H1 (cell line): ENCODE measurements at regions not wholly inside any gene's neighbourhood (a gene's known extent, or its start where the extent isn't known, plus 50 kb on each side); places are given as distances from the start of the nearest gene placed in this dataset.
A peak's percentile ranks its signal among the peaks of the same experiment; 100 is the strongest.

Experiments used
- CTCF ChIA-PET: fragments of 300-600 bp; sonication (Branson Sonifier 250); formaldehyde crosslinking; loops from one replicate; lab custom pipeline; 2021; ENCODE audit not compliant: partially characterized antibody; lab: Charles Lee
- POLR2A ChIA-PET: fragments of 300-600 bp; sonication (Branson Sonifier 250); formaldehyde crosslinking; loops from one replicate; lab custom pipeline; 2021; ENCODE audit warnings: inconsistent platforms; ENCODE audit not compliant: partially characterized antibody; lab: Charles Lee
- DNase-seq, 2 experiments: peaks; one replicate each; pipeline versions ENCODE4 v3.0.0 to v3.0.0-alpha.2; 2010 to 2022; ENCODE audit warnings: low spot score in 2 of 2, low read depth in 1 of 2, mixed read lengths in 1 of 2
- FAIRE-seq: peaks from 2 replicates; lab custom pipeline; 2011; peaks lifted over from hg19 to GRCh38; lab: Jason Lieb, UNC
- H2AFZ ChIP-seq: 2 replicates; pipeline ENCODE4 v1.8.1; 2012; ENCODE audit warnings: low read length, inconsistent platforms
- H2AK5ac ChIP-seq: 2 replicates; pipeline ENCODE4 v1.6.1; 2013; ENCODE audit warnings: low read depth, low read length
- H2BK120ac ChIP-seq: replicated peaks from 2 replicates; pipeline ENCODE3; 2013; ENCODE audit warnings: low read depth, low read length, inconsistent platforms
- H2BK12ac ChIP-seq: 2 replicates; pipeline ENCODE4 v1.6.1; 2013; ENCODE audit warnings: low read depth, low read length
- H2BK15ac ChIP-seq: 2 replicates; pipeline ENCODE4 v1.6.1; 2013; ENCODE audit warnings: low read length
- H2BK20ac ChIP-seq: 2 replicates; pipeline ENCODE4 v1.6.1; 2013; ENCODE audit warnings: low read length
- H2BK5ac ChIP-seq: 2 replicates; pipeline ENCODE4 v1.6.1; 2013; ENCODE audit warnings: low read depth, low read length
- H3K14ac ChIP-seq: 2 replicates; pipeline ENCODE4 v1.6.1; 2013; ENCODE audit warnings: inconsistent platforms; ENCODE audit not compliant: insufficient read length
- H3K18ac ChIP-seq: 2 replicates; pipeline ENCODE4 v1.6.1; 2013; ENCODE audit warnings: low read length; ENCODE audit errors: extremely low read depth
- H3K23ac ChIP-seq: 2 replicates; pipeline ENCODE4 v1.6.1; 2013; ENCODE audit warnings: inconsistent platforms; ENCODE audit not compliant: insufficient read length
- H3K23me2 ChIP-seq: 2 replicates; pipeline ENCODE4 v1.6.1; 2013; ENCODE audit warnings: low read depth, low read length
- H3K27ac ChIP-seq: 2 replicates; pipeline ENCODE4 v1.6.1; 2011; ENCODE audit warnings: low read depth, low read length, inconsistent platforms
- H3K27me3 ChIP-seq, 4 experiments: replicated peaks in 1 of 4; 1 replicate in 1 of 4; 2 replicates in 3 of 4; pipeline versions ENCODE4 v1.6.1 to v1.8.1; 2011 to 2013; ENCODE audit warnings: low read length in 3 of 4, mild to moderate bottlenecking in 3 of 4, inconsistent platforms in 2 of 4, mixed read lengths in 2 of 4, moderate library complexity in 1 of 4; ENCODE audit not compliant: control insufficient read depth in 3 of 4, insufficient read depth in 3 of 4; ENCODE audit errors: extremely low read depth in 1 of 4
- H3K36me3 ChIP-seq, 4 experiments: 2 replicates each; pipeline versions ENCODE4 v1.6.1 to v1.8.1; 2011 to 2013; ENCODE audit warnings: mild to moderate bottlenecking in 4 of 4, low read length in 3 of 4, moderate library complexity in 2 of 4, control low read depth in 1 of 4, inconsistent platforms in 1 of 4; ENCODE audit not compliant: insufficient read depth in 4 of 4, control insufficient read depth in 2 of 4
- H3K4ac ChIP-seq: replicated peaks from 2 replicates; pipeline ENCODE3; 2013; ENCODE audit warnings: low read length, low read depth, mixed read lengths, inconsistent platforms; ENCODE audit not compliant: insufficient read length
- H3K4me1 ChIP-seq, 4 experiments: replicated peaks in 1 of 4; 1 replicate in 1 of 4; 2 replicates in 3 of 4; pipeline versions ENCODE4 v1.6.1 to v1.8.1; 2011 to 2013; ENCODE audit warnings: low read length in 3 of 4, inconsistent platforms in 2 of 4, mixed read lengths in 1 of 4; ENCODE audit not compliant: insufficient read depth in 4 of 4, control insufficient read depth in 3 of 4
- H3K4me2 ChIP-seq, 2 experiments: 2 replicates each; pipeline versions ENCODE4 v1.6.1 to v1.8.1; 2011 to 2013; ENCODE audit warnings: low read depth in 2 of 2, low read length in 2 of 2, control low read depth in 1 of 2, inconsistent platforms in 1 of 2, mild to moderate bottlenecking in 1 of 2; ENCODE audit not compliant: insufficient read depth in 1 of 2
- H3K4me3 ChIP-seq, 4 experiments: fragments of 200-600, 300-600 bp in 1 of 4; sonication (generic), shearing (Covaris generic), sonication (Bioruptor Twin) in 1 of 4; 2 replicates each; pipeline versions ENCODE4 v1.5.1 to v1.8.1; 2011 to 2016; ENCODE audit warnings: low read length in 4 of 4, low read depth in 3 of 4, control low read depth in 2 of 4, inconsistent platforms in 2 of 4, mild to moderate bottlenecking in 2 of 4, mixed read lengths in 1 of 4, moderate library complexity in 1 of 4; ENCODE audit not compliant: insufficient read depth in 2 of 4; ENCODE audit errors: extremely low read depth in 1 of 4
- H3K56ac ChIP-seq: replicated peaks from 2 replicates; pipeline ENCODE3; 2013; ENCODE audit warnings: low read depth, mild to moderate bottlenecking, mixed read lengths, low read length, inconsistent platforms; ENCODE audit not compliant: insufficient read length
- H3K79me1 ChIP-seq: 2 replicates; pipeline ENCODE4 v1.6.1; 2013; ENCODE audit warnings: low read depth, low read length, control low read depth
- H3K79me2 ChIP-seq, 2 experiments: 2 replicates each; pipeline versions ENCODE4 v1.6.1 to v1.8.1; 2012 to 2013; ENCODE audit warnings: low read length in 2 of 2, mild to moderate bottlenecking in 2 of 2, inconsistent platforms in 1 of 2; ENCODE audit not compliant: insufficient read depth in 2 of 2, control insufficient read depth in 1 of 2
- H3K9ac ChIP-seq, 4 experiments: replicated peaks in 1 of 4; 1 replicate in 1 of 4; 2 replicates in 3 of 4; pipeline versions ENCODE4 v1.6.1 to v1.8.1; 2011 to 2013; ENCODE audit warnings: low read depth in 3 of 4, low read length in 3 of 4, control low read depth in 2 of 4, mild to moderate bottlenecking in 2 of 4, moderate library complexity in 2 of 4, inconsistent platforms in 1 of 4; ENCODE audit errors: extremely low read depth in 1 of 4
- H3K9me3 ChIP-seq, 2 experiments: 2 replicates each; pipeline versions ENCODE4 v1.6.1 to v1.8.1; 2012 to 2013; ENCODE audit warnings: mild to moderate bottlenecking in 2 of 2, moderate library complexity in 2 of 2, control low read depth in 1 of 2, inconsistent platforms in 1 of 2, low read depth in 1 of 2, low read length in 1 of 2, mixed read lengths in 1 of 2; ENCODE audit not compliant: insufficient read depth in 2 of 2
- H4K20me1 ChIP-seq, 2 experiments: replicated peaks in 1 of 2; 2 replicates each; pipeline versions ENCODE3 to v1.8.1; 2011 to 2013; ENCODE audit warnings: inconsistent platforms in 2 of 2, low read length in 2 of 2, mild to moderate bottlenecking in 1 of 2; ENCODE audit not compliant: insufficient read depth in 2 of 2, control insufficient read depth in 1 of 2
- H4K5ac ChIP-seq: 2 replicates; pipeline ENCODE4 v1.6.1; 2013; ENCODE audit warnings: low read length, low read depth, mixed read lengths, inconsistent platforms; ENCODE audit not compliant: insufficient read length
- H4K8ac ChIP-seq: 2 replicates; pipeline ENCODE4 v1.8.0; 2013; ENCODE audit warnings: mild to moderate bottlenecking, moderate library complexity, low read length, inconsistent platforms; ENCODE audit not compliant: insufficient read depth; ENCODE audit errors: extremely low read depth
- H4K91ac ChIP-seq: replicated peaks from 2 replicates; pipeline ENCODE3; 2013; ENCODE audit warnings: low read length, mixed read lengths, inconsistent platforms; ENCODE audit not compliant: insufficient read length
- ATF3 ChIP-seq: IDR thresholded peaks from 2 replicates; pipeline ENCODE4 v1.6.1; 2011; ENCODE audit warnings: low read depth, mild to moderate bottlenecking, low read length; ENCODE audit not compliant: insufficient read depth
- CBX8 ChIP-seq: fragments of 300-800, 300-1000 bp; sonication (generic); IDR thresholded peaks from 2 replicates; pipeline ENCODE4 v1.7.1; 2016; ENCODE audit warnings: low read depth, low read length, borderline replicate concordance
- CREB1 ChIP-seq: IDR thresholded peaks from 2 replicates; pipeline ENCODE4 v1.6.1; 2012; ENCODE audit warnings: inconsistent platforms
- EGR1 ChIP-seq: IDR thresholded peaks from 2 replicates; pipeline ENCODE4 v1.6.1; 2011; ENCODE audit warnings: low read depth, low read length, borderline replicate concordance
- FOSL1 ChIP-seq: IDR thresholded peaks from 2 replicates; pipeline ENCODE4 v1.6.1; 2011; ENCODE audit warnings: mild to moderate bottlenecking, low read depth, low read length, moderate library complexity; ENCODE audit not compliant: insufficient read depth
- HDAC2 ChIP-seq, 2 experiments: fragments of 300-600 bp in 1 of 2; sonication (generic) in 1 of 2; IDR thresholded peaks; 2 replicates each; pipeline ENCODE4 v1.6.1; 2011 to 2012; ENCODE audit warnings: low read depth in 2 of 2, low read length in 2 of 2, mild to moderate bottlenecking in 2 of 2, moderate library complexity in 2 of 2, borderline replicate concordance in 1 of 2, inconsistent platforms in 1 of 2
- MAFK ChIP-seq: IDR thresholded peaks from 2 replicates; pipeline ENCODE4 v1.6.1; 2012; ENCODE audit warnings: low read depth, mild to moderate bottlenecking, improper control_type of control experiment, low read length
- RBBP5 ChIP-seq: IDR thresholded peaks from 2 replicates; pipeline ENCODE4 v1.7.1; 2012; ENCODE audit warnings: low read depth, mild to moderate bottlenecking, inconsistent platforms, low read length, moderate library complexity, borderline replicate concordance
- RFX5 ChIP-seq: IDR thresholded peaks from 2 replicates; pipeline ENCODE4 v1.6.1; 2011; ENCODE audit warnings: low read depth, low read length, improper control_type of control experiment, borderline replicate concordance
- SAP30 ChIP-seq: fragments of 300-600 bp; sonication (generic); IDR thresholded peaks from 2 replicates; pipeline ENCODE4 v1.7.1; 2012; ENCODE audit warnings: low read length, moderate library complexity, mild to moderate bottlenecking, inconsistent platforms; ENCODE audit not compliant: insufficient read depth, insufficient replicate concordance
- SRF ChIP-seq: IDR thresholded peaks from 2 replicates; pipeline ENCODE4 v1.6.1; 2011; ENCODE audit warnings: mild to moderate bottlenecking, low read depth, low read length, moderate library complexity
- TAF7 ChIP-seq: optimal IDR thresholded peaks from 2 replicates; pipeline ENCODE3; 2011; ENCODE audit warnings: low read depth, mild to moderate bottlenecking, inconsistent platforms, low read length, moderate library complexity, borderline replicate concordance
- ZNF274 ChIP-seq: IDR thresholded peaks from 2 replicates; pipeline ENCODE4 v1.7.0; 2012; ENCODE audit warnings: low read length, borderline replicate concordance; ENCODE audit errors: extremely low read depth
- WGBS, 2 experiments: shearing (Covaris generic) in 1 of 2; methylation state at CpG; one replicate each; pipeline versions ENCODE4 v1.1.6 to v1.1.7; 2013 to 2015; ENCODE audit warnings: low lambda C conversion rate in 2 of 2, mixed read lengths in 2 of 2, inconsistent platforms in 1 of 2, low coverage in 1 of 2, missing lambda C conversion rate in 1 of 2; ENCODE audit not compliant: insufficient replicate concordance in 2 of 2, insufficient coverage in 1 of 2, insufficient read length in 1 of 2; ENCODE audit errors: extremely low coverage in 1 of 2, missing lambda C conversion rate in 1 of 2; 5-methylcytosine and 5-hydroxymethylcytosine counted together

DNA sequence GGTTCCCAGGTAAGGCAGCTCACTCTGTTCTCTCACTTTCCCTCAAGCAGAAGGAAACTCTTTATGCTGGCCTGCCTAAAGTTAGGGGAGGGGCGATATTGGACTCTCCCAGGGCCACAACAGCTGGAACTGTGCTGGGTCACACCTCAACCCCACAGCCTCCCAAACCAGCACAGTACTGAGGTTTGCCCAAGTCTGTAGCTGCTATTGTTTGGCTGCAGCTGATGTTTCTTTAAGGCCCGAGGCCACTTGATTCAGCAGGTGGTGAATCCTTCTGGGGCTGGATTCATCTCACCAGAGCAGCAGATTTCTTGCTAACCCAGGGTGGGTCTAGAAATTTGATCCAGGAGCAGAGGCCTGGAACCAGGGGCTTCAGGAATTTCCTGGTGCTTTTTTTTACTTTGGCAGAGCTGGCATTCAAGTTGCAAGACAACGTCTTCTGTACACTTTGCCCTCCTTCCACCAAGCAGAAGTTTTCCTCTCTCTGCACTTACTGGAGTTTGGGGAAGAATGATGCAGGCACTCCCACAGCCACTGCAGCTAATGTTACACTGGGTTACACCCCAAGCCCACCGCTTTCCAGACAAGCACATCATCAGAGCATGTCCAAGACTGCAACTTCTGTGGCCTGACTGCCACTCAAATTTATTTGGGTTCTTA lies 544.7 kb upstream of the NDST4 start:
- H3K23ac ChIP-seq: no peak overlapping the region
- H3K79me1 ChIP-seq: no peaks in the 10 kb centered on the region
- no peaks in the 10 kb centered on the region for H3K27me3 ChIP-seq
- H4K5ac ChIP-seq: no peak overlapping the region
- no peak overlapping the region for H2AK5ac ChIP-seq
- no peak overlapping the region for H3K27ac ChIP-seq
- no peak overlapping the region for H3K14ac ChIP-seq
- peak overlapping the region; percentile 96 for H2AFZ ChIP-seq
- H2BK20ac ChIP-seq: no peak overlapping the region
- H3K4me2 ChIP-seq: no peak overlapping the region
- H4K91ac ChIP-seq: no peak overlapping the region
- H2BK12ac ChIP-seq: no peak overlapping the region
- no peak overlapping the region for H2BK15ac ChIP-seq
- no peak overlapping the region for H3K4me3 ChIP-seq
- no peaks in the 10 kb centered on the region; the same call in 1 of the 2 replicates for H3K23me2 ChIP-seq
- no peaks in the 10 kb centered on the region for H3K9me3 ChIP-seq
- H3K79me2 ChIP-seq: no peaks in the 10 kb centered on the region
- H2BK120ac ChIP-seq: no peak overlapping the region
- no peak overlapping the region for H3K4ac ChIP-seq
- no peaks in the 10 kb centered on the region for H3K36me3 ChIP-seq
- H3K4me1 ChIP-seq: no peaks in the 10 kb centered on the region
- ChIA-PET POLR2A (no interaction called here), CTCF (interaction anchor here (0.6 to 0.8 kb wide), 2 partner anchors 122 to 142 kb away, joined by 3 to 4 read pairs; no protein-coding TSS in a partner anchor)
- H3K56ac ChIP-seq: no peak overlapping the region
- H3K9ac ChIP-seq: no peak overlapping the region
- H4K20me1 ChIP-seq: no peaks in the 10 kb centered on the region
- no peak overlapping the region for H3K18ac ChIP-seq
- 90% methylated on average over 4 of the region's 4 CpGs; no CpG with 5 or more reads in 1 of the 2 experiments for WGBS, 2 experiments
- DNase-seq (no peak), FAIRE-seq (no peak)
- H2BK5ac ChIP-seq: 0 out of 2 replicates have a peak overlapping the region, but pooled peaks have one; percentile 21
- no peak overlapping the region for H4K8ac ChIP-seq
- TF ChIP-seq ATF3: no peak
- no peak for TF ChIP-seq RFX5
- no peak for TF ChIP-seq CREB1
- TF ChIP-seq SAP30: no peak
- TF ChIP-seq CBX8: no peak
- TF ChIP-seq EGR1: no peak
- TF ChIP-seq FOSL1: no peak
- TF ChIP-seq TAF7: no peak
- TF ChIP-seq MAFK: no peak
- TF ChIP-seq SRF: no peak
- TF ChIP-seq ZNF274: no peak
- TF ChIP-seq HDAC2 (IDR thresholded peaks at IDR 0.05; ENCODE audit: borderline replicate concordance in 1 of 2, low read depth in 2 of 2, low read length in 2 of 2): no peak
- TF ChIP-seq RBBP5: no peak
